ENCODE measurements at regions not wholly inside any gene's neighbourhood (a gene's known extent, or its start where the extent isn't known, plus 50 kb on each side); places are given as distances from the start of the nearest gene placed in this dataset.

DNA sequence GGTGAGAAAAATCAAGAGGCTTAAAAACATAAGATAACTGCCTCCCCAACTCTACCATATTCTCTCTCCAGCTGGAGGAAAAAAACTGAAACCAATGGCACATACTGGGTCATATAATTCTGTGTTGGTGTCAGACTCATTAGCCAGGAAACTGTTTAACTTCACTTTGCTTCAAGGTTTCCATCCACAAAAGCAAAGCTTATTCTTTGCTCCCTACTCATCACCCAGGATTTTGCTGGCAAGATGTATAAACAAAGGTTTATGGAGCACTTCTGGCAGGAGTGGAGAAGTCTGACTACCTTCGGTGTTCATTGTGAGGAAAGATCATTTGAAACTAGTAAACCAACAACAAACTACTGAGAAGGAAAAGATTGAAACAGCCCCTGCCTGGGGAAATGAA lies 197.5 kb upstream of the SERP2 start:
- H3K4me3 ChIP-seq (ENCODE audit: low read depth, low read length): no peak overlapping the region
- TF ChIP-seq, protein P1, sequence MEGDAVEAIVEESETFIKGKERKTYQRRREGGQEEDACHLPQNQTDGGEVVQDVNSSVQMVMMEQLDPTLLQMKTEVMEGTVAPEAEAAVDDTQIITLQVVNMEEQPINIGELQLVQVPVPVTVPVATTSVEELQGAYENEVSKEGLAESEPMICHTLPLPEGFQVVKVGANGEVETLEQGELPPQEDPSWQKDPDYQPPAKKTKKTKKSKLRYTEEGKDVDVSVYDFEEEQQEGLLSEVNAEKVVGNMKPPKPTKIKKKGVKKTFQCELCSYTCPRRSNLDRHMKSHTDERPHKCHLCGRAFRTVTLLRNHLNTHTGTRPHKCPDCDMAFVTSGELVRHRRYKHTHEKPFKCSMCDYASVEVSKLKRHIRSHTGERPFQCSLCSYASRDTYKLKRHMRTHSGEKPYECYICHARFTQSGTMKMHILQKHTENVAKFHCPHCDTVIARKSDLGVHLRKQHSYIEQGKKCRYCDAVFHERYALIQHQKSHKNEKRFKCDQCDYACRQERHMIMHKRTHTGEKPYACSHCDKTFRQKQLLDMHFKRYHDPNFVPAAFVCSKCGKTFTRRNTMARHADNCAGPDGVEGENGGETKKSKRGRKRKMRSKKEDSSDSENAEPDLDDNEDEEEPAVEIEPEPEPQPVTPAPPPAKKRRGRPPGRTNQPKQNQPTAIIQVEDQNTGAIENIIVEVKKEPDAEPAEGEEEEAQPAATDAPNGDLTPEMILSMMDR (IDR thresholded peaks at IDR 0.05; ENCODE audit: insufficient read depth, low read depth, low read length, missing control alignments): no peak
- no peak for DNase-seq (ENCODE audit: low read depth)

DNA sequence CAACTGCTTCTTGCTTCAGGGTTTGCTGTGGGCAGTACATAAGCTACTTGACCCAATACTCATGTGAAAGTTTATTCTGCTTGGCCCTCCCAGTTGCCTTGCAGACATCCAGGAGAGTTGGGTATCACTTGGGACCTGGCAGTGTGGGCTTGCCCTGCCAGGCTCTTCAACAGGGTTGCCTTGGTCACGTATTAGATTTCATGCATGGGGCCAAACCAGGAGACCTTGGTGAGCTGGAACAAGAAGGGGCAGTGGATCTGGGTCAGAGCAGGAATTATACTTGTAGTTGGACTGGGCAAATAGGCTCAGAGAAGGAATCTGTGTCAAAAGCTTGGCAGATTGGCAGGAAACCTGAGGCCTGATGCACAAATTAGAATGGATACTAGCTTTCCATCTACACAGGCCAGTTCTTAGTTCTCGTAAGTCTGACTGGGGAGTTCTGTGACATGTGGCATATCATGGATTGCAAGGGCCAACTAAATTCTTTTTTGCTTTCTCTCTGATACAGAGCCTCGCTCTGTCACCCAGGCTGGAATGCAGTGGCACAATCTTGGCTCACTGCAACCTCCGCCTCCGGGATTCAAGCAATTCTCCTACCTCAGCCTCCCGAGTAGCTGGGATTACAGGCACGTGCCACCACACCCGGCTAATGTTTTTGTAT lies 192.6 kb upstream of the SERP2 start:
- no peak overlapping the region for H3K4me3 ChIP-seq (ENCODE audit: low read depth, low read length)
- TF ChIP-seq, protein P1 (IDR thresholded peaks at IDR 0.05; ENCODE audit: insufficient read depth, low read depth, low read length, missing control alignments): no peak
- no peak for DNase-seq (ENCODE audit: low read depth)

DNA sequence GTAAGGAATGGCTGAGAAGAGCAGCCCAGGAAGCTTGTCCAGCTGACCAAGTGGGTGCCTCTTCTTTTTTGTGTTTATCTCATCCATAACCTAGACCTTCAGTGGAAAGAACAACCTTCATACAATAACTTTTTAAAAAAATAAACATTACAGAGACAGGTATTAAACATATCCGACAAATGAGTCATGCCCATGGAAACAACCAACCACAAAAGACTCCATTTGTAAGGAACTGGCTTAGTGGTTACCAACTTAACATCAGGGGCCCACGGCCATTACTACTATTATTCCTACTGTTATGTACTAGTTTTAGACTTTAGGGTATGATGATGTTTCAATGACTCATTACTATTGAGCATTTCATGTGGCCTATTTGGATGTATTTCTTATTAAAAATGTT lies 191.7 kb upstream of the SERP2 start:
- DNase-seq (ENCODE audit: low read depth): no peak
- TF ChIP-seq, protein P1 (IDR thresholded peaks at IDR 0.05; ENCODE audit: insufficient read depth, low read depth, low read length, missing control alignments): no peak

DNA sequence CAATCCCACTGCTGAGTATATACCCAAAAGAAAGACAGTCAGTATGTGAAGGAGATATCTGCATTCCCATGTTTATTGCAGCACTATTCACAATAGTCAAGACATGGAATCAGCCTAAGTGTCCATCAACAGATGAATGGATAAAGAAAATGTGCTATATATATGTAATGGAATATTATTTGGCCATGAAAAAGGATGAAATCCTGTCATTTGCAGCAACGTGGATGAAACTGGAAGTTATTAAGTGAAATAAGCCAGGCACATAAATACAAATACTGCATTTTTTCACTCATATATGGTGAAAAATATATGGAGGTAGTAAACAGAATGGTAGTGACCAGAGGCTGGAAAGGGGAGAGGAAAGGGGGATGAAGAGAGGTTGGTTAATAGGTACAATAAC lies 188.9 kb upstream of the SERP2 start:
- H3K4me3 ChIP-seq (ENCODE audit: low read depth, low read length): no peak overlapping the region
- no peak for DNase-seq (ENCODE audit: low read depth)
- TF ChIP-seq, protein P1 (IDR thresholded peaks at IDR 0.05; ENCODE audit: insufficient read depth, low read depth, low read length, missing control alignments): no peak

More for the DNA sequence above, 191.7 kb upstream of the SERP2 start:
- no peak overlapping the region for H3K4me3 ChIP-seq (ENCODE audit: low read depth, low read length)

DNA sequence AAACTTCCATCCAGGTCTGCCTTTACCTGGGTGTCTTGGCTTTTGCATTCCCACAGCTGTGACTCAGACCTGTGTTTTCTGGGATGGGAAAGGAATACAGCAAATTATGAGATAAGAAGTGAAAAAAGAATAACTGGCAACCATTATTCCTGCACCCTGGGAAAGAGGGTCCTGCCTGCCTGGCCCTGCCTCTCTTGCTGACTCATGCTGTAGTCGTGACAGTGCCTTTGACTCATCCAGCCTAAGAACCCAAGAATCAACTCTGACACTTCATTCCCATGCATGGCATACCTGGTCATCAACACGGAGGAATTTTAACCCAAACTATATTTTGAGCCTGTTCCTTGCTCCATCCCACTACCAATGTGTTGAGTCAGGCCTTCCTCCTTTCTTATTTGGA lies 185.4 kb upstream of the SERP2 start:
- H3K4me3 ChIP-seq (ENCODE audit: low read depth, low read length): no peak overlapping the region
- TF ChIP-seq, protein P1 (IDR thresholded peaks at IDR 0.05; ENCODE audit: insufficient read depth, low read depth, low read length, missing control alignments): no peak
- no peak for DNase-seq (ENCODE audit: low read depth)

DNA sequence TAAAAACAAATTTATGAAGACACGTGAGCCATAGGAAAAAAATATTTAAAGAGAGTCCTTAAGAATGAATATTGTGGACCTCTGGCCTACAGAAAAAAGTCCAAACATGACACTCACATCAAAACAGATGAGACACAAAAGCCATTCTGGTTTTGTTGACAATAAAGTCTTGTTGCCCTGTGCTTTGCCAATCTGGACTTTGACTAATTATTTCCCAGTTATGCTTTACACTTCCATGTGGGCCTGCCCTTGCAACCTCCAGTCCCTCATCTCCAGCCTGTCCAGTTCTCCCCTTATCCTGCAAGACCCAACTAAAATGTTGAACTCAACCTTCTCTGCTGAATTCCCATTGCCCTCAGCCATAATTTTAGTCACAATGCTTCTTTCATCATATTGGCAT lies 184.5 kb upstream of the SERP2 start:
- DNase-seq (ENCODE audit: low read depth): no peak
- TF ChIP-seq, protein P1 (IDR thresholded peaks at IDR 0.05; ENCODE audit: insufficient read depth, low read depth, low read length, missing control alignments): no peak
- no peak overlapping the region for H3K4me3 ChIP-seq (ENCODE audit: low read depth, low read length)

DNA sequence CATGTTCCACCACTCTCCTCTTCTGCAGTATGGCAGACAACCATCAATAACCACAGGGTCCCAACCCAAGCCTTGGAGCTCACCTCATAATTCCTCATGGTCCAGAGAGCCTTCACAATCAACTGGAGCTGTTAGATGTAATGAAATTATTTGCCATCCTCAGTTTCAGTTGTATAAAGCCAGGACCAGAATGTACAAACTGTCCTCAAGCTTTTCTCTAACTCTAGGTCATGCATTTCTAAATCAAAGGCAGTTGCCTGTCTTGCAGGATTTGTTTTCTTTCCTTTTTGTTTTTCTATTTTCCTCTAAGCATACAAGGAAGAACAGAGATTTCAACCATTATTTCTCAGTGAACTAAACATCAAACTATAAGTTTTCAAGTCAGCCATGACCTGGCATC lies 182.5 kb upstream of the SERP2 start:
- no peak for DNase-seq (ENCODE audit: low read depth)
- TF ChIP-seq, protein P1 (IDR thresholded peaks at IDR 0.05; ENCODE audit: insufficient read depth, low read depth, low read length, missing control alignments): no peak

More for the DNA sequence above, 182.5 kb upstream of the SERP2 start:
- H3K4me3 ChIP-seq (ENCODE audit: low read depth, low read length): no peak overlapping the region

Data from GM12865 (cell line).